Ascending aorta (tissue), 2 donors: ENCODE measurements at regions not wholly inside any gene's neighbourhood (a gene's known extent, or its start where the extent isn't known, plus 50 kb on each side); places are given as distances from the start of the nearest gene placed in this dataset.

Experiments
- DNase-seq, 2 donors: peaks; one replicate each; pipeline ENCODE4 v3.0.0-alpha.2; 2019; ENCODE audit warnings: low spot score in 2 of 2
- H3K27ac ChIP-seq, 2 donors: fragments of 200-600 bp; sonication (generic); one replicate each; pipeline ENCODE4 v1.5.1; 2016 to 2017; ENCODE audit warnings: mild to moderate bottlenecking in 1 of 2
- H3K27me3 ChIP-seq: fragments of 200-600 bp; sonication (generic); one replicate; pipeline ENCODE4 v1.5.1; 2017
- H3K36me3 ChIP-seq, 2 donors: fragments of 200-600 bp; sonication (generic); one replicate each; pipeline ENCODE4 v1.5.1; 2016
- H3K4me1 ChIP-seq, 2 donors: fragments of 200-600 bp; sonication (generic); one replicate each; pipeline ENCODE4 v1.5.1; 2016 to 2017; ENCODE audit warnings: mild to moderate bottlenecking in 1 of 2
- H3K4me3 ChIP-seq, 2 donors: fragments of 200-600 bp; sonication (generic); one replicate each; pipeline ENCODE4 v1.5.1; 2016 to 2017; ENCODE audit warnings: mild to moderate bottlenecking in 1 of 2
- H3K9me3 ChIP-seq, 2 donors: fragments of 200-600 bp; sonication (generic); one replicate each; pipeline ENCODE4 v1.5.1; 2016
- intact Hi-C: fragments of 100-400 bp; cut with DNase I; formaldehyde crosslinking; loops from one replicate; pipeline ENCODE4 v1.15.1; 2023
- TF ChIP-seq, protein P1 (sequence below), 3 experiments: fragments of 200-600 bp in 2 of 3; fragments of 450-650 bp in 1 of 3; sonication (generic) in 2 of 3; IDR thresholded peaks; one replicate each; pipeline ENCODE4 v1.5.1; 2016 to 2019; ENCODE audit warnings: antibody characterized with exemption in 3 of 3, mild to moderate bottlenecking in 1 of 3, moderate library complexity in 1 of 3

GRCh38 chr1:81430955-81431623 is 369.6 kb upstream of the ADGRL2 start:
- no peaks in the 10 kb centered on the region for H3K9me3 ChIP-seq
- DNase-seq = no peak
- no peak overlapping the region for H3K4me3 ChIP-seq
- no peaks in the 10 kb centered on the region for H3K4me1 ChIP-seq
- intact Hi-C loops = no loop called here
- no peak overlapping the region for H3K27ac ChIP-seq
- H3K36me3 ChIP-seq = no peaks in the 10 kb centered on the region
- TF ChIP-seq, protein P1, sequence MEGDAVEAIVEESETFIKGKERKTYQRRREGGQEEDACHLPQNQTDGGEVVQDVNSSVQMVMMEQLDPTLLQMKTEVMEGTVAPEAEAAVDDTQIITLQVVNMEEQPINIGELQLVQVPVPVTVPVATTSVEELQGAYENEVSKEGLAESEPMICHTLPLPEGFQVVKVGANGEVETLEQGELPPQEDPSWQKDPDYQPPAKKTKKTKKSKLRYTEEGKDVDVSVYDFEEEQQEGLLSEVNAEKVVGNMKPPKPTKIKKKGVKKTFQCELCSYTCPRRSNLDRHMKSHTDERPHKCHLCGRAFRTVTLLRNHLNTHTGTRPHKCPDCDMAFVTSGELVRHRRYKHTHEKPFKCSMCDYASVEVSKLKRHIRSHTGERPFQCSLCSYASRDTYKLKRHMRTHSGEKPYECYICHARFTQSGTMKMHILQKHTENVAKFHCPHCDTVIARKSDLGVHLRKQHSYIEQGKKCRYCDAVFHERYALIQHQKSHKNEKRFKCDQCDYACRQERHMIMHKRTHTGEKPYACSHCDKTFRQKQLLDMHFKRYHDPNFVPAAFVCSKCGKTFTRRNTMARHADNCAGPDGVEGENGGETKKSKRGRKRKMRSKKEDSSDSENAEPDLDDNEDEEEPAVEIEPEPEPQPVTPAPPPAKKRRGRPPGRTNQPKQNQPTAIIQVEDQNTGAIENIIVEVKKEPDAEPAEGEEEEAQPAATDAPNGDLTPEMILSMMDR (IDR thresholded peaks at IDR 0.05) = no peak
- no peaks in the 10 kb centered on the region for H3K27me3 ChIP-seq

GRCh38 chr1:81430236-81430938 is 370.3 kb upstream of the ADGRL2 start:
- Histone ChIP-seq H3K4me3 (no peak overlapping the region), H3K36me3 (no peaks in the 10 kb centered on the region), H3K27me3 (no peaks in the 10 kb centered on the region), H3K27ac (no peak overlapping the region), H3K9me3 (no peaks in the 10 kb centered on the region), H3K4me1 (no peaks in the 10 kb centered on the region)
- no peak for DNase-seq
- intact Hi-C loops = no loop called here
- TF ChIP-seq, protein P1 (IDR thresholded peaks at IDR 0.05) = no peak

DNA sequence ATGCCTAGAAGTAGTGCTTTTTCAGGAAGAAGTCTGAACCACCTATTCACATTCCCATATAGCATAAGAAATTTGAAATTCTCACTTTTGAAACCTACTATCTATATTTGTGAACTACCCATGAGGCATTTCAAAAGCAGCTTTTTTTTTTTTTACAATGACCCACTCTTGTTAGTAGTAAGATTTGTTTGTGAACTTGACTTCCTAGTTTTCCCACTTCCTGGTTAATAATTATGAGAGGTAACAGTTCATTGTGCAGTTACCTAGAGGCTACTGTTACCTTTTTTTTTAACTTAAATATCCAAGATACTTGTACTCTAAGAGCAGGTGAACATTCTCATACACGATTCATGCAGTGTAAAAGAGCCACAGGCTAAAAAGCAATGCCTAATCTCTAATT is 371.7 kb upstream of the ADGRL2 start:
- TF ChIP-seq, protein P1 (IDR thresholded peaks at IDR 0.05) = no peak
- H3K27me3 ChIP-seq = no peaks in the 10 kb centered on the region
- H3K4me3 ChIP-seq = no peak overlapping the region
- no peak for DNase-seq
- H3K27ac ChIP-seq = no peak overlapping the region
- intact Hi-C loops = no loop called here
- H3K4me1 ChIP-seq = no peaks in the 10 kb centered on the region
- no peaks in the 10 kb centered on the region for H3K36me3 ChIP-seq
- H3K9me3 ChIP-seq = no peaks in the 10 kb centered on the region

DNA sequence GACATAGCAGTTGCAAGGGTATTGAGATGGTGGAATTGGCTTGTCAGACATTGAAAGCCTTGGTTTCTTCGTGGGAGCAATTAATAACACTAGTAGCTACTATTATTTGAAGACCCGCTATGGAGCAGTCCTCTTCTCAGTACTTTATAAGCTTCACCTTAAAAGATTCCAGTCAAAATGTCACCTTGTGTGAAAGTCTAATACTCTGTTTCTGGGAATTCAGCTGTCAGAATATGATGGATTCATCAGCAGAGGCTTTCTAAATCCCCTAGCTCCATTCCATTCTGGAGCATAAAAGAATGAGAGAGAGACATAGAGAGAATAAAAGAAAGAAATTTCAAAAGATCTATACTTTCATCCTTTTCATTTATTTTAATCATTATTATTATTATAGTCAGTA is 375.9 kb upstream of the ADGRL2 start:
- H3K9me3 ChIP-seq = no peaks in the 10 kb centered on the region
- no peak overlapping the region for H3K4me3 ChIP-seq
- H3K36me3 ChIP-seq = no peaks in the 10 kb centered on the region
- TF ChIP-seq, protein P1 (IDR thresholded peaks at IDR 0.05) = no peak
- no peaks in the 10 kb centered on the region for H3K4me1 ChIP-seq
- H3K27ac ChIP-seq = no peak overlapping the region
- no peak for DNase-seq
- intact Hi-C loops = no loop called here
- no peaks in the 10 kb centered on the region for H3K27me3 ChIP-seq

- H3K4me1 ChIP-seq = no peaks in the 10 kb centered on the region
- TF ChIP-seq, protein P1 (IDR thresholded peaks at IDR 0.05) = no peak
- H3K36me3 ChIP-seq = no peaks in the 10 kb centered on the region
- no peak overlapping the region for H3K27ac ChIP-seq
- H3K27me3 ChIP-seq = no peaks in the 10 kb centered on the region
- H3K9me3 ChIP-seq = no peaks in the 10 kb centered on the region
- DNase-seq = no peak
- H3K4me3 ChIP-seq = no peak overlapping the region
- intact Hi-C loops = no loop called here
These were observed 376.7 kb upstream of the ADGRL2 start for GRCh38 chr1:81424061-81424460.
